Type B pancreatic cell (in vitro differentiated cells): ENCODE measurements at regions not wholly inside any gene's neighbourhood (a gene's known extent, or its start where the extent isn't known, plus 50 kb on each side); places are given as distances from the start of the nearest gene placed in this dataset.
A peak's percentile ranks its signal among the peaks of the same experiment; 100 is the strongest.

Source experiments
- DNase-seq: peaks from one replicate; pipeline ENCODE4 v3.0.0; 2021; ENCODE audit warnings: mixed read lengths; ENCODE audit not compliant: unreplicated experiment; ENCODE audit errors: extremely low spot score
- H3K27ac Mint-ChIP-seq: 2 replicates; pipeline ENCODE4 v1.8.0; 2021; ENCODE audit warnings: mild to moderate bottlenecking, mixed read lengths
- H3K27me3 Mint-ChIP-seq: 2 replicates; pipeline ENCODE4 v1.8.0; 2021; ENCODE audit warnings: mixed read lengths
- H3K36me3 Mint-ChIP-seq: 2 replicates; pipeline ENCODE4 v1.8.0; 2021; ENCODE audit warnings: mixed read lengths
- H3K4me1 Mint-ChIP-seq: one replicate; pipeline ENCODE4 v1.8.0; 2021; ENCODE audit warnings: mixed read lengths; ENCODE audit not compliant: unreplicated experiment
- H3K4me3 Mint-ChIP-seq: 2 replicates; pipeline ENCODE4 v1.8.0; 2021; ENCODE audit warnings: mild to moderate bottlenecking, mixed read lengths
- H3K9me3 Mint-ChIP-seq: 2 replicates; pipeline ENCODE4 v1.8.0; 2021; ENCODE audit warnings: mixed read lengths
- TF ChIP-seq, protein P1 (sequence below): fragments of 200-600 bp; sonication (generic); conservative IDR thresholded peaks from 2 replicates; pipeline ENCODE4 v1.5.0; 2021; ENCODE audit warnings: antibody characterized with exemption, mild to moderate bottlenecking

DNA sequence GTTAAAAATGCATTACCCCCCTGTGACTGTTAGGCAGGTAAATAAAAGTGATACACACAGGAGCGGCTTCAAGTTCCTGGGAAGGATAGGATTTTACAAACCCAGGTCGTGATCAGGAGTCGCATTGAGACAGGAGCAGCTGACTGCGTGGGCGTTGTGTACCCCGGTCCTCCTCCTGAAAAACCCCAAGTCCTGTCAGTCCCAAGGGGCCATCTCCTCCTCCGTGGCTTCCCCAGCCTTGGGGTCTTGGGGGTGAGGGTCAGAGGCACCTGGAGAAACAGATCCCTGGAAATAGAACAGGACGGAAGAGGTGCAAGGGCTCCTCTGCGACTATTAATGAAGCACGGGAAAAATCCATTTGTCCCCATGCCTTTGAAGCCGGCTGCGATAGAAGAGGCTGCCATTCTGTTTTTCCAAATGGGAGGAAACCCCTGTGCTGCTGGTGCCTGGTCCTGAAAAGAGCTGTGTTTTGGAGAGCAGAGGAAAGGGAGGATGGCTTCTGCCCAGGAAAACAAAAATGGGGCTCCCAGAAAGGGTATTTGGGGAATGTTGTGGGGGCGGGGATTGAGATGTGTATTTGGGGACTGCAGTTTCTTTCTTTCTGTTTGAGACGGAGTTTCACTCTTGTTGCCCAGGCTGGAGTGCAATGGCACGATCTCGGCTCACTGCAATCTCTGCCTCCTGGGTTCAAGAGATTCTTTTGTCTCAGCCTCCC is 143.1 kb downstream of the ZNF664 start:
- Mint-ChIP-seq H3K4me3 (no peak overlapping the region), H3K27ac (no peak overlapping the region), H3K9me3 (no peaks in the 10 kb centered on the region), H3K27me3 (no peaks in the 10 kb centered on the region), H3K4me1 (peaks cover 16% of the 10 kb centered on the region), H3K36me3 (no peaks in the 10 kb centered on the region)
- TF ChIP-seq, protein P1, sequence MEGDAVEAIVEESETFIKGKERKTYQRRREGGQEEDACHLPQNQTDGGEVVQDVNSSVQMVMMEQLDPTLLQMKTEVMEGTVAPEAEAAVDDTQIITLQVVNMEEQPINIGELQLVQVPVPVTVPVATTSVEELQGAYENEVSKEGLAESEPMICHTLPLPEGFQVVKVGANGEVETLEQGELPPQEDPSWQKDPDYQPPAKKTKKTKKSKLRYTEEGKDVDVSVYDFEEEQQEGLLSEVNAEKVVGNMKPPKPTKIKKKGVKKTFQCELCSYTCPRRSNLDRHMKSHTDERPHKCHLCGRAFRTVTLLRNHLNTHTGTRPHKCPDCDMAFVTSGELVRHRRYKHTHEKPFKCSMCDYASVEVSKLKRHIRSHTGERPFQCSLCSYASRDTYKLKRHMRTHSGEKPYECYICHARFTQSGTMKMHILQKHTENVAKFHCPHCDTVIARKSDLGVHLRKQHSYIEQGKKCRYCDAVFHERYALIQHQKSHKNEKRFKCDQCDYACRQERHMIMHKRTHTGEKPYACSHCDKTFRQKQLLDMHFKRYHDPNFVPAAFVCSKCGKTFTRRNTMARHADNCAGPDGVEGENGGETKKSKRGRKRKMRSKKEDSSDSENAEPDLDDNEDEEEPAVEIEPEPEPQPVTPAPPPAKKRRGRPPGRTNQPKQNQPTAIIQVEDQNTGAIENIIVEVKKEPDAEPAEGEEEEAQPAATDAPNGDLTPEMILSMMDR, result no peak
- DNase-seq, result no peak

- no peaks in the 10 kb centered on the region for H3K36me3 Mint-ChIP-seq
- DNase-seq, result no peak
- H3K27me3 Mint-ChIP-seq, result no peaks in the 10 kb centered on the region
- H3K27ac Mint-ChIP-seq, result no peak overlapping the region
- peaks cover 26% of the 10 kb centered on the region for H3K4me1 Mint-ChIP-seq
- TF ChIP-seq, protein P1, result no peak
- H3K9me3 Mint-ChIP-seq, result no peaks in the 10 kb centered on the region
- no peak overlapping the region for H3K4me3 Mint-ChIP-seq
Measured at GRCh38 chr12:124120739-124121138, 147.7 kb downstream of the ZNF664 start.

DNA sequence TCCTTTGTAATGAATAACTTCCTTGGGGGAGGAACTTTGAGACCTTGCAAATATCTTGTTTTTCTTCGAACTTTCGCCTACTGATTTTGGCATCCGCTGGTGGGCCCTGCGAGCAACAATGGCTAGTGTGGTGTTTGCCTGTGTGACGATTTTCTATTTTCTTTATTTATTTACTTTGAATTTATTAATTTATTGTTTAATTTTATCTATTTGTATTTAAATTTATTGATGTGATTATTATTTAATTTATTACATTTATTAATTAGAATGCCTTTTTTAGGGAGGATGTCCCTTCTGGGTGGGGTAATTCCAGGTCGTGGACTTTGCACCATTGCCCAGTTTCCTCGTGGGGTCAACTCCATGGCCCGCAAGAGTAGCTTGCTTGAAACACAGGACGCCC is 149.7 kb downstream of the ZNF664 start:
- no peaks in the 10 kb centered on the region for H3K27me3 Mint-ChIP-seq
- no peak overlapping the region for H3K27ac Mint-ChIP-seq

GRCh38 chr12:124123296-124124000 is 150.4 kb downstream of the ZNF664 start:
- TF ChIP-seq, protein P1, result no peak
- H3K9me3 Mint-ChIP-seq, result no peaks in the 10 kb centered on the region
- H3K36me3 Mint-ChIP-seq, result no peaks in the 10 kb centered on the region
- H3K4me1 Mint-ChIP-seq, result peaks cover 42% of the 10 kb centered on the region
- no peak for DNase-seq
- no peak overlapping the region for H3K27ac Mint-ChIP-seq
- peak overlapping the region; percentile 26 for H3K4me3 Mint-ChIP-seq
- no peaks in the 10 kb centered on the region for H3K27me3 Mint-ChIP-seq

More for the DNA sequence above, 149.7 kb downstream of the ZNF664 start:
- Mint-ChIP-seq H3K4me3 (no peak overlapping the region), H3K9me3 (no peaks in the 10 kb centered on the region), H3K36me3 (no peaks in the 10 kb centered on the region), H3K4me1 (peaks cover 40% of the 10 kb centered on the region)
- TF ChIP-seq, protein P1, result no peak
- no peak for DNase-seq

- Mint-ChIP-seq H3K27me3 (no peaks in the 10 kb centered on the region), H3K9me3 (no peaks in the 10 kb centered on the region), H3K27ac (peak overlapping the region; percentile 50), H3K4me3 (peak overlapping the region; percentile 26), H3K4me1 (peaks cover 42% of the 10 kb centered on the region), H3K36me3 (no peaks in the 10 kb centered on the region)
- no peak for DNase-seq
- TF ChIP-seq, protein P1, result no peak
Measured at GRCh38 chr12:124125203-124125871, 152.3 kb downstream of the ZNF664 start.
